ENCODE measurements at regions not wholly inside any gene's neighbourhood (a gene's known extent, or its start where the extent isn't known, plus 50 kb on each side); places are given as distances from the start of the nearest gene placed in this dataset.
"Not testable (repeated sequence)": the region's sequence is repeated elsewhere in the genome, so short reads cannot be mapped to it uniquely, and the experiment has no call there.

DNA sequence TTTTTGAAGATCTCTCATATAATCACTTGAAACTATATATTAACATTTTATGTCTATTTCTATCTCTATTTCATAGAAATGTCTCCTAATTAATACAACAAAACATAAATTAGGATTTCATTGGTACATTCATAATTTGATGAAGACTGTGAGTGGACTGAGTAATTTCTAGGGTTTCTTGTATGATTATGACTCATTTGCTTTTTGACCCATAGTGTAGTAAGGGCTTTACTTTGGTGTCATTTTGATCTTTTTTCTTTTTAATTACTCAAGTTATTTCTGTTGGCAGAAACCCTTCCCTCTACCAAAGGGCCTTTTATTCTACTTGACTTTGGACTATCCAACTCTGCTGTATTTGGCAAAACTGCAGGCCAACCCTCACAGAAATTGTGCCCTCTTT is 207.9 kb upstream of the MAGEB16 start:
- Histone ChIP-seq H3K27me3 (ENCODE audit: insufficient read depth in 3 of 3, low read length in 2 of 3) (peaks cover 0 to 8% (median 0%) of the 10 kb centered on the region in 3 donors), H3K4me1 (no peaks in the 10 kb centered on the region), H3K27ac (no peak overlapping the region), H3K9me3 (no peaks in the 10 kb centered on the region), H3K4me3 (no peak overlapping the region), H3K36me3 (ENCODE audit: insufficient read depth in 1 of 2, low read depth in 1 of 2) (no peaks in the 10 kb centered on the region)
- DNase-seq (no peak), ATAC-seq (no peak)
- intact Hi-C loops (cut with DNase I), result no loop called here
- TF ChIP-seq, protein P1, sequence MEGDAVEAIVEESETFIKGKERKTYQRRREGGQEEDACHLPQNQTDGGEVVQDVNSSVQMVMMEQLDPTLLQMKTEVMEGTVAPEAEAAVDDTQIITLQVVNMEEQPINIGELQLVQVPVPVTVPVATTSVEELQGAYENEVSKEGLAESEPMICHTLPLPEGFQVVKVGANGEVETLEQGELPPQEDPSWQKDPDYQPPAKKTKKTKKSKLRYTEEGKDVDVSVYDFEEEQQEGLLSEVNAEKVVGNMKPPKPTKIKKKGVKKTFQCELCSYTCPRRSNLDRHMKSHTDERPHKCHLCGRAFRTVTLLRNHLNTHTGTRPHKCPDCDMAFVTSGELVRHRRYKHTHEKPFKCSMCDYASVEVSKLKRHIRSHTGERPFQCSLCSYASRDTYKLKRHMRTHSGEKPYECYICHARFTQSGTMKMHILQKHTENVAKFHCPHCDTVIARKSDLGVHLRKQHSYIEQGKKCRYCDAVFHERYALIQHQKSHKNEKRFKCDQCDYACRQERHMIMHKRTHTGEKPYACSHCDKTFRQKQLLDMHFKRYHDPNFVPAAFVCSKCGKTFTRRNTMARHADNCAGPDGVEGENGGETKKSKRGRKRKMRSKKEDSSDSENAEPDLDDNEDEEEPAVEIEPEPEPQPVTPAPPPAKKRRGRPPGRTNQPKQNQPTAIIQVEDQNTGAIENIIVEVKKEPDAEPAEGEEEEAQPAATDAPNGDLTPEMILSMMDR (IDR thresholded peaks at IDR 0.05), result no peak

DNA sequence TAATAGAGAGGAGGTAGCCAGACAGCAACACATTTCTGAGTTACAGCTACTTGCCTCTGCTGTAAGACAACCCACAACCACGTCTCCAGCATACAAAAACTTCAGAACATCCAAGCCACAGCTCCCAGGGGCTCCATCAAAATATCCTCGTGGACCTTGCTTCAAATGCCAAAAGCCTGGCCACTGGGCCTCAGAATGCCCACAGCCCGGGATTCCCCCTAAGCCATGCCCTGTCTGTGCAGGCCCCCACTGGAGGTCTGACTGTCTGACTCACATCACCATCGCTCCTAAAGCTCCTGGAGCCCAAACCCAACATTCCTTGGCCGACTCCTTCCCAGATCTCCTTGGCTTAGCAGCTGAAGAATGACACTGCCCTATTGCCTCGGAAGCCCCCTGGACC is 186.6 kb upstream of the MAGEB16 start:
- ATAC-seq; H3K36me3 ChIP-seq (ENCODE audit: insufficient read depth in 1 of 2, low read depth in 1 of 2); intact Hi-C loops (cut with DNase I); H3K27me3 ChIP-seq (ENCODE audit: insufficient read depth in 3 of 3, low read length in 2 of 3); H3K4me1 ChIP-seq; H3K27ac ChIP-seq; H3K9me3 ChIP-seq; H3K4me3 ChIP-seq: not testable (repeated sequence)
- peak in 1 of 2 donors; percentile 14 for DNase-seq
- WGBS, 3 donors, result 56 to 74% (median 71%) methylated on average over 5 to 6 of the region's 6 CpGs

DNA sequence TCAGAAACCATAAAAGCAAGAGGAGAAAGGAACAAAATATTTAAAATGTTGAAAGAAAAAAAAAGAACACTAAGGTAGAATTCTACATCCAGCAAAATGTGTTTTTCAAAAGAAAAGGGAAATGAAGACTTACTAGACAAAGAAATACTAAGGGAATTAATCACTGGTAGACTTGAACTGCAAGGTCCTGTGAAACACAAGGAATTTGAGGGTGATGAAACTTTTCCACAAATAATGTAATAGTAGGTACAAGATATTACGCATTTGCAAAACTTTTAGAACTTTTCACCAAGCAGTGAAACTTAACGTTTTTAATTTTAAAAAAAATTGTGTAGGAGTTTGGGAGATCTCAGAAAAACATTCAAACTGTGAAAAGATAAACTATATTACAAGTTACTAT is 180.3 kb upstream of the MAGEB16 start:
- no peak overlapping the region for H3K27ac ChIP-seq
- 62 to 77% (median 75%) methylated on average over 2 of the region's 2 CpGs for WGBS, 3 donors
- ATAC-seq, result no peak
- H3K9me3 ChIP-seq, result no peaks in the 10 kb centered on the region
- no peaks in the 10 kb centered on the region for H3K27me3 ChIP-seq (ENCODE audit: insufficient read depth in 3 of 3, low read length in 2 of 3)
- TF ChIP-seq, protein P1 (IDR thresholded peaks at IDR 0.05), result no peak
- H3K4me1 ChIP-seq, result no peaks in the 10 kb centered on the region
- no peak overlapping the region for H3K4me3 ChIP-seq
- H3K36me3 ChIP-seq (ENCODE audit: insufficient read depth in 1 of 2, low read depth in 1 of 2), result no peaks in the 10 kb centered on the region
- intact Hi-C loops (cut with DNase I), result no loop called here
- no peak for DNase-seq

DNA sequence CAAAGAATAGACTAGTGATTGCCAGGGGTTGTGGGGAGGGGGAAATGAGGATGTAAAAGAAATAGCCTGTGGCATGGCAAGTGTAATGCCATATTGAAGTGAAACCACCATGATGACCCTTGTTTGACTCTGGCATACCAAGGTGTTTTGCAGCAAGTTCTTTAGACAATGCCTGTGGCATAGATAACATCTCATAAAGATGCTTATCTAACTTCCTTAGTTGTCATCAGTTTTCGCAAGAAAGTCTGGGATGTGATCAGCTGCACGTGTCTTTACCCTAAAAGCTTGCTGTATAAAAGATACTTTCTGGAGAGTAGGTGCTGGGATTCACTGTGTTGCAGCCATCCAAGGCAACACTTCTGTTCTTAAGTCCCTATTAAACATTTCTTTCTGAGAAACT is 176.1 kb upstream of the MAGEB16 start:
- intact Hi-C loops (cut with DNase I), result no loop called here
- H3K9me3 ChIP-seq, result peaks cover 3% of the 10 kb centered on the region
- no peak overlapping the region for H3K27ac ChIP-seq
- no peak for DNase-seq
- TF ChIP-seq, protein P1 (IDR thresholded peaks at IDR 0.05), result no peak
- H3K27me3 ChIP-seq (ENCODE audit: insufficient read depth in 3 of 3, low read length in 2 of 3), result no peaks in the 10 kb centered on the region
- ATAC-seq, result no peak
- H3K4me1 ChIP-seq, result no peaks in the 10 kb centered on the region
- 66 to 87% (median 74%) methylated on average over 2 of the region's 2 CpGs for WGBS, 3 donors
- H3K4me3 ChIP-seq, result no peak overlapping the region
- no peaks in the 10 kb centered on the region for H3K36me3 ChIP-seq (ENCODE audit: insufficient read depth in 1 of 2, low read depth in 1 of 2)

DNA sequence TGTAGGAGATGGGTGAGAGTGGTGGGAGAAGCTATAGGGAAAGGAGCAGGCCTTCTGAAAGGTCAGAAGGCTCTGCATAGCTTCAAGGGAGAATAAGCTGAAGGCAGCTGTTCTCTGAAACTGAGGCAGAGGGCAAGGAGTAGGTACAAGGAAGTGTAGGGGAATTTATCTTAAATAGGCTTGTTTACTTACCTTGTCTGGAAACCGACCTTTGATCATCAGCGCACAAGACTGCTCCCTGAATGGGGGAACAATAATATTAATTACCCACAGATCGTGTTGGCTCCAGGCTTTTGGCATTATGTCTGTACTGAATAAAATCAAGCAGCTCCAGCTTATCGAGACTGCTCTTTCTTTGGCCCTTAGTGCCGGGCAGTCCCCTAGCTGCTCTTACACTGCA is 175.5 kb upstream of the MAGEB16 start:
- H3K27me3 ChIP-seq (ENCODE audit: insufficient read depth in 3 of 3, low read length in 2 of 3), result no peaks in the 10 kb centered on the region
- no peak overlapping the region for H3K27ac ChIP-seq
- H3K36me3 ChIP-seq (ENCODE audit: insufficient read depth in 1 of 2, low read depth in 1 of 2), result no peaks in the 10 kb centered on the region
- H3K9me3 ChIP-seq, result peaks cover 3% of the 10 kb centered on the region
- DNase-seq (no peak), ATAC-seq (no peak)
- TF ChIP-seq, protein P1 (IDR thresholded peaks at IDR 0.05), result no peak
- H3K4me3 ChIP-seq, result no peak overlapping the region
- WGBS, 3 donors, result 84 to 93% (median 91%) methylated on average over 5 of the region's 5 CpGs
- H3K4me1 ChIP-seq, result no peaks in the 10 kb centered on the region
- intact Hi-C loops (cut with DNase I), result no loop called here
